C4-2B (cell line): ENCODE measurements at regions not wholly inside any gene's neighbourhood (a gene's known extent, or its start where the extent isn't known, plus 50 kb on each side); places are given as distances from the start of the nearest gene placed in this dataset.

Source experiments
- ZFX ChIP-seq: fragments of 450-650 bp; IDR thresholded peaks from 2 replicates; pipeline ENCODE4 v1.6.1; 2017
- TF ChIP-seq, protein P1 (sequence below): fragments of 450-650 bp; conservative IDR thresholded peaks from 2 replicates; pipeline ENCODE4 v1.5.1; 2017; ENCODE audit warnings: mild to moderate bottlenecking

DNA sequence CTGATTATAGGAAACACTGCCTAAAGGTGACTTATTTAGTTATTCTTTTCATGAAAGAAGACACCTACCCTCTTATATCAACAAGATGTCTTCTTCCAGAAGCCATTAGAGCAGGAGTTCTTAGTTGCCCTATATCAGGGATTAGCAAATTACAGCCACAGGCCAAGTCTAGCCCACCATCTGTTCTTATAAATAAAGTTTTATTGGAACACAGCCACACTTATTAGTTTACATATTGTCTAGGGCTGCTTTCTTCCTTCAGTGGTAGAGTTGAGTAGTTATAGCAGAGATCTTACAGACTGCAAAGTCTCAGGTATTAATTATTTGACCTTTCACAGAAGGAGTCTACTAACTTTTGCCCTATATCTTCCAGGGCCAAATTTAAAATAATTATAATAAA is 157.2 kb upstream of the NOCT start:
- TF ChIP-seq, protein P1, sequence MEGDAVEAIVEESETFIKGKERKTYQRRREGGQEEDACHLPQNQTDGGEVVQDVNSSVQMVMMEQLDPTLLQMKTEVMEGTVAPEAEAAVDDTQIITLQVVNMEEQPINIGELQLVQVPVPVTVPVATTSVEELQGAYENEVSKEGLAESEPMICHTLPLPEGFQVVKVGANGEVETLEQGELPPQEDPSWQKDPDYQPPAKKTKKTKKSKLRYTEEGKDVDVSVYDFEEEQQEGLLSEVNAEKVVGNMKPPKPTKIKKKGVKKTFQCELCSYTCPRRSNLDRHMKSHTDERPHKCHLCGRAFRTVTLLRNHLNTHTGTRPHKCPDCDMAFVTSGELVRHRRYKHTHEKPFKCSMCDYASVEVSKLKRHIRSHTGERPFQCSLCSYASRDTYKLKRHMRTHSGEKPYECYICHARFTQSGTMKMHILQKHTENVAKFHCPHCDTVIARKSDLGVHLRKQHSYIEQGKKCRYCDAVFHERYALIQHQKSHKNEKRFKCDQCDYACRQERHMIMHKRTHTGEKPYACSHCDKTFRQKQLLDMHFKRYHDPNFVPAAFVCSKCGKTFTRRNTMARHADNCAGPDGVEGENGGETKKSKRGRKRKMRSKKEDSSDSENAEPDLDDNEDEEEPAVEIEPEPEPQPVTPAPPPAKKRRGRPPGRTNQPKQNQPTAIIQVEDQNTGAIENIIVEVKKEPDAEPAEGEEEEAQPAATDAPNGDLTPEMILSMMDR = no peak
- no peak for TF ChIP-seq ZFX
